Karpas-422 (cell line): ENCODE measurements at regions not wholly inside any gene's neighbourhood (a gene's known extent, or its start where the extent isn't known, plus 50 kb on each side); places are given as distances from the start of the nearest gene placed in this dataset.

ENCODE experiments used
- DNase-seq: peaks from one replicate; pipeline ENCODE4 v3.0.0-alpha.2; 2015
- H2AFZ ChIP-seq: fragments of 200-600 bp; sonication (generic); 2 replicates; pipeline ENCODE4 v1.6.1; 2014; ENCODE audit warnings: antibody characterized with exemption, low read length, mixed read lengths
- H3K27ac ChIP-seq: fragments of 200-600 bp; sonication (generic); 2 replicates; pipeline ENCODE4 v1.5.1; 2014; ENCODE audit warnings: mild to moderate bottlenecking, low read length, moderate library complexity
- H3K27me3 ChIP-seq: fragments of 200-600 bp; sonication (generic); 2 replicates; pipeline ENCODE4 v1.6.1; 2014; ENCODE audit warnings: low read length, mixed read lengths
- H3K36me3 ChIP-seq: fragments of 200-600 bp; sonication (generic); 2 replicates; pipeline ENCODE4 v1.6.1; 2014; ENCODE audit warnings: low read length, mixed read lengths; ENCODE audit not compliant: insufficient read depth
- H3K4me1 ChIP-seq: fragments of 200-600 bp; sonication (generic); 2 replicates; pipeline ENCODE4 v1.6.1; 2014; ENCODE audit warnings: mild to moderate bottlenecking, low read length, mixed read lengths
- H3K4me2 ChIP-seq: fragments of 200-600 bp; sonication (generic); 2 replicates; pipeline ENCODE4 v1.6.1; 2014; ENCODE audit warnings: low read length, low read depth, mild to moderate bottlenecking; ENCODE audit not compliant: poor library complexity, severe bottlenecking
- H3K4me3 ChIP-seq: fragments of 200-600 bp; sonication (generic); 2 replicates; pipeline ENCODE4 v1.5.1; 2014; ENCODE audit warnings: mild to moderate bottlenecking, antibody characterized with exemption, low read length, mixed read lengths
- H3K79me2 ChIP-seq: fragments of 200-600 bp; sonication (generic); 2 replicates; pipeline ENCODE4 v1.6.1; 2014; ENCODE audit warnings: mild to moderate bottlenecking, low read length, mixed read lengths
- H3K9ac ChIP-seq: fragments of 200-600 bp; sonication (generic); 2 replicates; pipeline ENCODE4 v1.6.0; 2014; ENCODE audit warnings: low read length
- H3K9me2 ChIP-seq: fragments of 200-600 bp; sonication (generic), shearing (Covaris generic); replicated peaks from 2 replicates; pipeline ENCODE4 v1.6.0; 2014; ENCODE audit warnings: mild to moderate bottlenecking, low read length, moderate library complexity; ENCODE audit not compliant: insufficient read depth
- H3K9me3 ChIP-seq: fragments of 300-700, 200-600 bp; sonication (generic); 2 replicates; pipeline ENCODE4 v1.6.1; 2014; ENCODE audit warnings: low read length, mixed read lengths
- H4K20me1 ChIP-seq: fragments of 200-600 bp; sonication (generic); 2 replicates; pipeline ENCODE4 v1.6.1; 2014; ENCODE audit warnings: mild to moderate bottlenecking, antibody characterized with exemption, low read length, low read depth; ENCODE audit not compliant: insufficient read depth

DNA sequence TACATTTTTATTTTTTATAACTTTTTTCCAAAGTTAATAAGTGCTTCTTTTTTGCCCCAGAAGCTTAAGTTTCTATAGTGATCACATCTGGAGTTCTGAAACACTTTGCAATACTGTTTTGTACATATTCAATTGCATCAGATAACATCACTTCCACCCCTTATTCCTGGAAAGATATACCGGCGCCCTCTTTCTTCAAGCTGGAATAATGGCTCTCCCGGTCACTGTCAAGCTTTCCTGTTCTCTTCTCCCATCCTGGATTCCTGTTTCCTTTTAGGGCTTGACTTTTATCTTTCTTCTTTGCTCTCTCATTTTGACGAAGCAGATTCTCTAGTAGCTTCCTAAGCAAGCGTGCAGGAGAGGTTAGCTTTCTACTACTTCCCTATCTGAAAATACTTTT, 1866.8 kb downstream of the MRPL39 start:
- H3K4me1 ChIP-seq: no peaks in the 10 kb centered on the region
- H2AFZ ChIP-seq: no peak overlapping the region
- H3K9me2 ChIP-seq: no peaks in the 10 kb centered on the region
- no peaks in the 10 kb centered on the region for H3K36me3 ChIP-seq
- H3K4me3 ChIP-seq: no peak overlapping the region
- no peak for DNase-seq
- peaks cover 22% of the 10 kb centered on the region for H3K9me3 ChIP-seq
- H3K4me2 ChIP-seq: no peak overlapping the region
- H3K9ac ChIP-seq: no peak overlapping the region
- no peaks in the 10 kb centered on the region for H3K27me3 ChIP-seq
- no peak overlapping the region for H3K27ac ChIP-seq
- H3K79me2 ChIP-seq: no peaks in the 10 kb centered on the region
- no peaks in the 10 kb centered on the region for H4K20me1 ChIP-seq

DNA sequence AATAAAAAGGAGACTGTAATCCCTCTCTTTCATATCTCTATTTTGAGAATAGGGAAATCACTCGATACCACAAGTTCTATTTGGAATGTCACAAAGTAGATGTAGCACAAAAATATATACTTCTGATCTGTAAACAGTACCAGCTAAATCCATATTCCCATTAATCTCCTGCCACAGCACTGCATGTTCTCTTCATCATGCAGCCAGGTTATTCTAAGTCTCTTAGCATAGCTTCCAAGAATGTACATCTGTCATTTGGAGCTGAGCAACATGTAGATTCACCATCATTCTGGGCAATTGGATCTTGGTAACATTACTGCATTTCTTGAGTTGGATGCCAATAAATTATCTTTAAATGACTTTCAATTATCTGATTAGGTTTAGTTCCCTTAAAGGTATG, 1874.5 kb downstream of the MRPL39 start:
- Histone ChIP-seq H3K4me1 (no peaks in the 10 kb centered on the region), H3K36me3 (no peaks in the 10 kb centered on the region), H3K4me3 (no peak overlapping the region), H3K9ac (no peak overlapping the region), H2AFZ (no peak overlapping the region), H3K9me3 (peaks cover 24% of the 10 kb centered on the region), H3K4me2 (no peak overlapping the region), H3K27ac (no peak overlapping the region), H3K9me2 (no peaks in the 10 kb centered on the region), H3K27me3 (no peaks in the 10 kb centered on the region), H3K79me2 (no peaks in the 10 kb centered on the region), H4K20me1 (no peaks in the 10 kb centered on the region)
- DNase-seq: no peak

- H3K9me3 ChIP-seq: peaks cover 20% of the 10 kb centered on the region
- H3K79me2 ChIP-seq: no peaks in the 10 kb centered on the region
- no peaks in the 10 kb centered on the region for H3K27me3 ChIP-seq
- H3K36me3 ChIP-seq: no peaks in the 10 kb centered on the region
- no peak overlapping the region for H2AFZ ChIP-seq
- no peaks in the 10 kb centered on the region for H4K20me1 ChIP-seq
- no peak overlapping the region for H3K4me2 ChIP-seq
- no peaks in the 10 kb centered on the region for H3K4me1 ChIP-seq
- no peaks in the 10 kb centered on the region for H3K9me2 ChIP-seq
- no peak overlapping the region for H3K9ac ChIP-seq
- no peak for DNase-seq
- H3K27ac ChIP-seq: no peak overlapping the region
- H3K4me3 ChIP-seq: no peak overlapping the region
Measured at GRCh38 chr21:23729331-23729730, 1878.0 kb downstream of the MRPL39 start.

DNA sequence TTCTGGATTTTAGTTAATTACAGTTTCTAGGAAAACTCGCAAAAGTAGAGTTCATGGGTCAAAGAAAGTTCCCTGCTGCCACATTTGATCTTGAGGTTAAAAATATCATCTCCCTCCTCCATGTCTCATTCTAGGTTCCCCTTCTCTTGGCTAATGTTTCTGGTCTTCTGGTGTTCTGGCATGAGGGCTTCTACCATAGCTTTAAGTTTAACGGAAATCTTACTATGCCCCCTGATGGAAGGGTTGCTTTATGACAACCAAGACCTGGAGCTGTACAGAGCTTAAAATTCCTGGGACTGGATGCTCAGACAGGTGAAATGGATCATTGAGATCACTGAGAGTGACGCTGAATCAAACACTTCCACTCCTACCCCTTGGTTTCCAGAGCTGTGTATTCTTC, 1881.7 kb downstream of the MRPL39 start:
- Histone ChIP-seq H3K4me1 (no peaks in the 10 kb centered on the region), H3K27me3 (no peaks in the 10 kb centered on the region), H3K9ac (no peak overlapping the region), H3K9me3 (peaks cover 14% of the 10 kb centered on the region), H3K79me2 (no peaks in the 10 kb centered on the region), H4K20me1 (no peaks in the 10 kb centered on the region), H3K4me2 (no peak overlapping the region), H3K36me3 (no peaks in the 10 kb centered on the region), H3K4me3 (no peak overlapping the region), H2AFZ (no peak overlapping the region), H3K27ac (no peak overlapping the region), H3K9me2 (no peaks in the 10 kb centered on the region)
- peak; percentile 43 for DNase-seq

DNA sequence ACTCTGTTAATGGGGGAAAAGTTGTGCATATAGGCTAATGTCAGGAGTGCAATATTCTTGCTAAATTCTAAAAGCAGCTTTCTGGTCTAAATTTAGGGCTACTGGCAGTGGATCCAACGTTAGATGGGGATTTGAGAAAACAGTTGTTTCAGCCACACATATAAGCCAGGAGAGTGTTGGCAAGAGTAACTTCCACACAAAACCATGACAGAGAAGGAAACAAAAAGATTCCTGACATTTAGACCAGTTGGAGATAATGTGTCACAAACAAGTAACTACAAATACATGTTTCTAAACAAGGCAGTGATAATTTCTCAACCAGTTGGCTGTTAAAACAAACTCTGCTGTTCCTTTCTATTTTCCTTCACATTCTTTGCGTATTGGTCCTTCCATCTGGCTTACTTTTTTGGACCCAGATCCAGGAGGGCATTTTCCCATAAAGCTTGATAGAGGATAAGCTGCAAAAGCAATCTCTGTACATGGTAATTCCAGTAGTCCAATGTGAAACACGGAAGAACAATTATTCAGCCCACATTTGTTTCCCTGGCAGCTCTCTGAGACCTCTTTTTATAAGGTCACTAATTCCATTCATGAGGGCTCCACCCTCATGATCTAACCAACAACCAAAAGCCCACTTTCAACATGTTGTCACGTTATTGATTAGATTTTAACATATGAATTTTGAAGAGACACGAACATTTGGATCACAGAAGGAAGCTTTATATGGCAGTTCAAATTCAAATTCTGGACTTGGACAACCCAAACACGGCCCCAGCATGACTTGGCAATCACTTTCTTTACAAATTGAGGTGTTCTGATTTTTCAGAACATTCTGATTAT, 1888.6 kb downstream of the MRPL39 start:
- no peak overlapping the region for H3K9ac ChIP-seq
- no peaks in the 10 kb centered on the region for H3K27me3 ChIP-seq
- peaks cover 30% of the 10 kb centered on the region for H3K9me3 ChIP-seq
- no peak for DNase-seq
- H3K79me2 ChIP-seq: no peaks in the 10 kb centered on the region
- H3K4me3 ChIP-seq: no peak overlapping the region
- no peak overlapping the region for H3K27ac ChIP-seq
- no peaks in the 10 kb centered on the region for H3K9me2 ChIP-seq
- no peaks in the 10 kb centered on the region for H3K4me1 ChIP-seq
- no peaks in the 10 kb centered on the region for H3K36me3 ChIP-seq
- H2AFZ ChIP-seq: no peak overlapping the region
- H4K20me1 ChIP-seq: no peaks in the 10 kb centered on the region
- H3K4me2 ChIP-seq: no peak overlapping the region

GRCh38 chr21:23712166-23712565, 1895.1 kb downstream of the MRPL39 start:
- Histone ChIP-seq H3K27ac (no peak overlapping the region), H3K4me3 (no peak overlapping the region), H3K9ac (no peak overlapping the region), H3K9me2 (no peaks in the 10 kb centered on the region), H3K4me2 (no peak overlapping the region), H3K36me3 (no peaks in the 10 kb centered on the region), H3K79me2 (no peaks in the 10 kb centered on the region), H3K4me1 (no peaks in the 10 kb centered on the region), H4K20me1 (no peaks in the 10 kb centered on the region), H2AFZ (no peak overlapping the region), H3K27me3 (no peaks in the 10 kb centered on the region), H3K9me3 (peaks cover 17% of the 10 kb centered on the region)
- no peak for DNase-seq

DNA sequence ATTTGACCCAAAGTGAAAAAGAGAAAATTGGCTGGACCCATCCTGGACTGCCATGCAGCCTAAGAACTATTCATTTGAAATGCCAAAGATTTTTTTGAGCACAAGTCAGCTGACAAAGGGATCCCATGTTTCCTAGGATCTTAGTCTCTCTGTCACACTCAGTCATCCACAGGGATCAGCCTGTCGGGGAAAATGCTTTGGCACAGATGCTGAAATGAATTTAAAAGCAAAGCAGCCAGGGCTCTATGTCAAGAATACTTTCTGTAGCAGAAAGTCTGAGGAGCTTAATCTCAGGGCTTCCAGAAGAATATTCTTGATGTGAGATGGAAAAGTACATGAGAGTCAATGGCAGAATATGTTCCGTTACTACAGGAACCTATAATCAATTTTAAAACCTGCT, 1900.8 kb downstream of the MRPL39 start:
- no peaks in the 10 kb centered on the region for H3K9me2 ChIP-seq
- no peak overlapping the region for H3K4me3 ChIP-seq
- no peak overlapping the region for H3K9ac ChIP-seq
- no peak overlapping the region for H3K4me2 ChIP-seq
- H3K27ac ChIP-seq: no peak overlapping the region
- H3K27me3 ChIP-seq: no peaks in the 10 kb centered on the region
- no peak overlapping the region for H2AFZ ChIP-seq
- H3K36me3 ChIP-seq: no peaks in the 10 kb centered on the region
- peaks cover 29% of the 10 kb centered on the region for H3K9me3 ChIP-seq
- DNase-seq: no peak
- H3K4me1 ChIP-seq: no peaks in the 10 kb centered on the region
- H3K79me2 ChIP-seq: no peaks in the 10 kb centered on the region
- H4K20me1 ChIP-seq: no peaks in the 10 kb centered on the region

DNA sequence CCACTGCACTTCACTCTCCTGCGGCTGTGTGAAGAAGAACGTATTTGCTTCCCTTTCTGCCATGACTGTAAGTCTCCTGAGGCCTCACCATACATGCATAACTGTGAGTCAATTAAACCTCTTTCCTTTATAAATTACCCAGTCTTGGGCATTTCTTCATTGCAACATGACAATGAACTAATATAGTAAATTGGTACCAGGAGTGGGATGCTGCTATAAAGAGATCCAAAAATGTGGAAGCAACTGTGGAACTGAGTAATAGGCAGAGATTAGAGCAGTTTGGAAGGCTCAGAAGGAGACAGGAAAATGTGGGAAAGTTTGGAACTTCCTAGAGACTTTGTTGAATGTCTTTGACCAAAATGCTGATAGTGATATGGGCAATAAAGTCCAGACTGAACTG, 1907.9 kb downstream of the MRPL39 start:
- DNase-seq: no peak
- Histone ChIP-seq H3K27me3 (no peaks in the 10 kb centered on the region), H3K4me2 (no peak overlapping the region), H3K36me3 (no peaks in the 10 kb centered on the region), H3K4me3 (no peak overlapping the region), H3K79me2 (no peaks in the 10 kb centered on the region), H2AFZ (no peak overlapping the region), H4K20me1 (no peaks in the 10 kb centered on the region), H3K9me2 (no peaks in the 10 kb centered on the region), H3K4me1 (no peaks in the 10 kb centered on the region), H3K9me3 (peaks cover 37% of the 10 kb centered on the region), H3K27ac (no peak overlapping the region), H3K9ac (no peak overlapping the region)
